Neural cell (in vitro differentiated cells): ENCODE measurements at regions not wholly inside any gene's neighbourhood (a gene's known extent, or its start where the extent isn't known, plus 50 kb on each side); places are given as distances from the start of the nearest gene placed in this dataset.

ENCODE experiments used
- H2AFZ ChIP-seq: fragments of 200-600, 300-800 bp; sonication (generic), shearing (Covaris generic); 2 replicates; pipeline ENCODE4 v1.6.0; 2014; ENCODE audit warnings: low read depth, mild to moderate bottlenecking, antibody characterized with exemption, low read length, moderate library complexity
- H3F3A ChIP-seq: fragments of 200-600 bp; shearing (Covaris generic); 2 replicates; pipeline ENCODE4 v1.6.1; 2016; ENCODE audit warnings: mild to moderate bottlenecking, moderate library complexity, mixed read lengths, antibody characterized with exemption, low read length; ENCODE audit not compliant: insufficient read depth, poor library complexity, severe bottlenecking
- H3K27ac ChIP-seq: fragments of 200-600, 300-800 bp; sonication (generic), shearing (Covaris generic); 2 replicates; pipeline ENCODE4 v1.5.1; 2014; ENCODE audit warnings: mild to moderate bottlenecking, low read length, moderate library complexity
- H3K27me3 ChIP-seq: fragments of 300-800, 200-600 bp; sonication (generic), shearing (Covaris generic); 2 replicates; pipeline ENCODE4 v1.6.0; 2014; ENCODE audit warnings: mild to moderate bottlenecking, low read depth, low read length, moderate library complexity; ENCODE audit not compliant: insufficient read depth
- H3K36me3 ChIP-seq: fragments of 300-800, 200-600 bp; sonication (generic), shearing (Covaris generic); 2 replicates; pipeline ENCODE4 v1.5.1; 2014; ENCODE audit warnings: mild to moderate bottlenecking, antibody characterized with exemption, low read length, moderate library complexity; ENCODE audit not compliant: insufficient read depth
- H3K4me2 ChIP-seq: fragments of 300-800, 200-600 bp; sonication (generic), shearing (Covaris generic); 2 replicates; pipeline ENCODE4 v1.6.0; 2014; ENCODE audit warnings: mild to moderate bottlenecking, low read length
- H3K4me3 ChIP-seq: fragments of 300-800, 200-600 bp; sonication (generic), shearing (Covaris generic); 2 replicates; pipeline ENCODE4 v1.5.1; 2014; ENCODE audit warnings: mild to moderate bottlenecking, low read length, moderate library complexity
- H3K79me2 ChIP-seq: fragments of 200-600 bp; shearing (Covaris generic); replicated peaks from 2 replicates; pipeline ENCODE4 v1.6.0; 2014; ENCODE audit warnings: mild to moderate bottlenecking, low read length, moderate library complexity; ENCODE audit not compliant: insufficient read depth
- H3K9ac ChIP-seq: fragments of 300-800, 200-600 bp; sonication (generic), shearing (Covaris generic); 2 replicates; pipeline ENCODE4 v1.6.1; 2016; ENCODE audit warnings: mild to moderate bottlenecking, low read length, mixed read lengths
- H3K9me2 ChIP-seq: fragments of 200-600 bp; shearing (Covaris generic); 2 replicates; pipeline ENCODE4 v1.6.1; 2016; ENCODE audit warnings: mild to moderate bottlenecking, low read length, mixed read lengths; ENCODE audit not compliant: insufficient read depth
- H3K9me3 ChIP-seq: fragments of 200-600, 300-800 bp; sonication (generic), shearing (Covaris generic); 2 replicates; pipeline ENCODE4 v1.6.1; 2016; ENCODE audit warnings: mild to moderate bottlenecking, mixed run types, low read length, moderate library complexity, mixed read lengths
- H4K20me1 ChIP-seq: fragments of 200-600 bp; shearing (Covaris generic); 2 replicates; pipeline ENCODE4 v1.6.1; 2016; ENCODE audit warnings: mild to moderate bottlenecking, mixed run types; ENCODE audit not compliant: insufficient read depth
- EP300 ChIP-seq: fragments of 450-650 bp; conservative IDR thresholded peaks from 2 replicates; pipeline ENCODE4 v1.6.1; 2014; ENCODE audit warnings: antibody characterized with exemption, mild to moderate bottlenecking, moderate library complexity; ENCODE audit not compliant: poor library complexity, severe bottlenecking
- EZH2 ChIP-seq: fragments of 200-600, 300-800 bp; shearing (Covaris generic), sonication (generic); IDR thresholded peaks from 2 replicates; pipeline ENCODE4 v1.6.1; 2014; ENCODE audit warnings: antibody characterized with exemption, low read length, borderline replicate concordance, mild to moderate bottlenecking; ENCODE audit not compliant: insufficient read depth, poor library complexity, severe bottlenecking
- MXI1 ChIP-seq: fragments of 450-650 bp; conservative IDR thresholded peaks from 2 replicates; pipeline ENCODE4 v1.6.1; 2014; ENCODE audit warnings: antibody characterized with exemption, mild to moderate bottlenecking; ENCODE audit not compliant: poor library complexity, severe bottlenecking
- POLR2AphosphoS5 ChIP-seq: IDR thresholded peaks from 2 replicates; pipeline ENCODE4 v1.6.1; 2012
- RAD21 ChIP-seq: fragments of 450-650 bp; conservative IDR thresholded peaks from 2 replicates; pipeline ENCODE4 v1.6.1; 2014; ENCODE audit warnings: antibody characterized with exemption, mild to moderate bottlenecking, moderate library complexity
- SMC3 ChIP-seq: fragments of 450-650 bp; conservative IDR thresholded peaks from 2 replicates; pipeline ENCODE4 v1.6.1; 2014; ENCODE audit warnings: antibody characterized with exemption, mild to moderate bottlenecking, moderate library complexity; ENCODE audit not compliant: poor library complexity
- TAF1 ChIP-seq: IDR thresholded peaks from 2 replicates; pipeline ENCODE4 v1.6.1; 2012; ENCODE audit warnings: low read depth
- TF ChIP-seq, protein P1 (sequence below): IDR thresholded peaks from 2 replicates; pipeline ENCODE4 v1.6.1; 2012; ENCODE audit warnings: borderline replicate concordance
- TF ChIP-seq, protein P2 (sequence below): fragments of 450-650 bp; IDR thresholded peaks from 2 replicates; pipeline ENCODE4 v1.5.1; 2014; ENCODE audit warnings: antibody characterized with exemption, mild to moderate bottlenecking, moderate library complexity; ENCODE audit not compliant: poor library complexity, severe bottlenecking

GRCh38 chr10:6713716-6714115 is 133.6 kb upstream of the PRKCQ start:
- Histone ChIP-seq H3K4me2 (no peak overlapping the region), H4K20me1 (no peaks in the 10 kb centered on the region), H3K36me3 (no peaks in the 10 kb centered on the region), H3K27me3 (no peaks in the 10 kb centered on the region), H3K9me2 (no peaks in the 10 kb centered on the region), H3F3A (no peaks in the 10 kb centered on the region), H3K9ac (no peak overlapping the region), H3K4me3 (no peak overlapping the region), H3K79me2 (no peaks in the 10 kb centered on the region), H2AFZ (no peak overlapping the region), H3K9me3 (no peaks in the 10 kb centered on the region), H3K27ac (no peak overlapping the region)
- TF ChIP-seq MXI1 (no peak), SMC3 (no peak), RAD21 (no peak), EZH2 (no peak), TAF1 (no peak), POLR2AphosphoS5 (no peak), EP300 (no peak)
- TF ChIP-seq, protein P1, sequence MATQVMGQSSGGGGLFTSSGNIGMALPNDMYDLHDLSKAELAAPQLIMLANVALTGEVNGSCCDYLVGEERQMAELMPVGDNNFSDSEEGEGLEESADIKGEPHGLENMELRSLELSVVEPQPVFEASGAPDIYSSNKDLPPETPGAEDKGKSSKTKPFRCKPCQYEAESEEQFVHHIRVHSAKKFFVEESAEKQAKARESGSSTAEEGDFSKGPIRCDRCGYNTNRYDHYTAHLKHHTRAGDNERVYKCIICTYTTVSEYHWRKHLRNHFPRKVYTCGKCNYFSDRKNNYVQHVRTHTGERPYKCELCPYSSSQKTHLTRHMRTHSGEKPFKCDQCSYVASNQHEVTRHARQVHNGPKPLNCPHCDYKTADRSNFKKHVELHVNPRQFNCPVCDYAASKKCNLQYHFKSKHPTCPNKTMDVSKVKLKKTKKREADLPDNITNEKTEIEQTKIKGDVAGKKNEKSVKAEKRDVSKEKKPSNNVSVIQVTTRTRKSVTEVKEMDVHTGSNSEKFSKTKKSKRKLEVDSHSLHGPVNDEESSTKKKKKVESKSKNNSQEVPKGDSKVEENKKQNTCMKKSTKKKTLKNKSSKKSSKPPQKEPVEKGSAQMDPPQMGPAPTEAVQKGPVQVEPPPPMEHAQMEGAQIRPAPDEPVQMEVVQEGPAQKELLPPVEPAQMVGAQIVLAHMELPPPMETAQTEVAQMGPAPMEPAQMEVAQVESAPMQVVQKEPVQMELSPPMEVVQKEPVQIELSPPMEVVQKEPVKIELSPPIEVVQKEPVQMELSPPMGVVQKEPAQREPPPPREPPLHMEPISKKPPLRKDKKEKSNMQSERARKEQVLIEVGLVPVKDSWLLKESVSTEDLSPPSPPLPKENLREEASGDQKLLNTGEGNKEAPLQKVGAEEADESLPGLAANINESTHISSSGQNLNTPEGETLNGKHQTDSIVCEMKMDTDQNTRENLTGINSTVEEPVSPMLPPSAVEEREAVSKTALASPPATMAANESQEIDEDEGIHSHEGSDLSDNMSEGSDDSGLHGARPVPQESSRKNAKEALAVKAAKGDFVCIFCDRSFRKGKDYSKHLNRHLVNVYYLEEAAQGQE, result no peak
- TF ChIP-seq, protein P2, sequence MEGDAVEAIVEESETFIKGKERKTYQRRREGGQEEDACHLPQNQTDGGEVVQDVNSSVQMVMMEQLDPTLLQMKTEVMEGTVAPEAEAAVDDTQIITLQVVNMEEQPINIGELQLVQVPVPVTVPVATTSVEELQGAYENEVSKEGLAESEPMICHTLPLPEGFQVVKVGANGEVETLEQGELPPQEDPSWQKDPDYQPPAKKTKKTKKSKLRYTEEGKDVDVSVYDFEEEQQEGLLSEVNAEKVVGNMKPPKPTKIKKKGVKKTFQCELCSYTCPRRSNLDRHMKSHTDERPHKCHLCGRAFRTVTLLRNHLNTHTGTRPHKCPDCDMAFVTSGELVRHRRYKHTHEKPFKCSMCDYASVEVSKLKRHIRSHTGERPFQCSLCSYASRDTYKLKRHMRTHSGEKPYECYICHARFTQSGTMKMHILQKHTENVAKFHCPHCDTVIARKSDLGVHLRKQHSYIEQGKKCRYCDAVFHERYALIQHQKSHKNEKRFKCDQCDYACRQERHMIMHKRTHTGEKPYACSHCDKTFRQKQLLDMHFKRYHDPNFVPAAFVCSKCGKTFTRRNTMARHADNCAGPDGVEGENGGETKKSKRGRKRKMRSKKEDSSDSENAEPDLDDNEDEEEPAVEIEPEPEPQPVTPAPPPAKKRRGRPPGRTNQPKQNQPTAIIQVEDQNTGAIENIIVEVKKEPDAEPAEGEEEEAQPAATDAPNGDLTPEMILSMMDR, result no peak

DNA sequence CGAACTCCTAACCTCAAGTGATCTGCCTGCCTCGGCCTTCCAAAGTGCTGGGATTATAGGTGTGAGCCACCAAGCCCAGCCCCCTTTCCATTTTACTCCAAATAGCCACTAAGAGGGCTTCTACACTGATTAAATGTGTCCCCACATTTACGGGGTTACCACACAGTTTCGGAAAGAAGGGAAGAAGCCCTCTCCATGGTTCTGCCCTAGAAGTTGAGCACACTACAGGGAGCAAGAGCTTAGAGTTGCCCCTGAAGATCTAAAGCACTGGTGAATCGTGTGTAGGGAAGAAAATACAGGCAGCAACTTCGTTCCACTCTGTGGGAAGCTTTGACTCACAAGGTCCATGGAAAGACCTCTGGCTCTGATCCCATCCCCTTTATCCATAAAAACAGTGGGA is 133.0 kb upstream of the PRKCQ start:
- Histone ChIP-seq H3K9ac (no peak overlapping the region), H2AFZ (no peak overlapping the region), H3K27me3 (no peaks in the 10 kb centered on the region), H3K9me2 (no peaks in the 10 kb centered on the region), H3K4me3 (no peak overlapping the region), H3K79me2 (no peaks in the 10 kb centered on the region), H3F3A (no peaks in the 10 kb centered on the region), H4K20me1 (no peaks in the 10 kb centered on the region), H3K36me3 (no peaks in the 10 kb centered on the region), H3K27ac (no peak overlapping the region), H3K4me2 (no peak overlapping the region), H3K9me3 (no peaks in the 10 kb centered on the region)
- no peak for TF ChIP-seq EZH2
- no peak for TF ChIP-seq RAD21
- no peak for TF ChIP-seq EP300
- TF ChIP-seq, protein P1, result no peak
- TF ChIP-seq MXI1, result no peak
- no peak for TF ChIP-seq POLR2AphosphoS5
- no peak for TF ChIP-seq TAF1
- TF ChIP-seq SMC3, result no peak
- TF ChIP-seq, protein P2, result no peak
